ENCODE measurements at regions not wholly inside any gene's neighbourhood (a gene's known extent, or its start where the extent isn't known, plus 50 kb on each side); places are given as distances from the start of the nearest gene placed in this dataset.

DNA sequence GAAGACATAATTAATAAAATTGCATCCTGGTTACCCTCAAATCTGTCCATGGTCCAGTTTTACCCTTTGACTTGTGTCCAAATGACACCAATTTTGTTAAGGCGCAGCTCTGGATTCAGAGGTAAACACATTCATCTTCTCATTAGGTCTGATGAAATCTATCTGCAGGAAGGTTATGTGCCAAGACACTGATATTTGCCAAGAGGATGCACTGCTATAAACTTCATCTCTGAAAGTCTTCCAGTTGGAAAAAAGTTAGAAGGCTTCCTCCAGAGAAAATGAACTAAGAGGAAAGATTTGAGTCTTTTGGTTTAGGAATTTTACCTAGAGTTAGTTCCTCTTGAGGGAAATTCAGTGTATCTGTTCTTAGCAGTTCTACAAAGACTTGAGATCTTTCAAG lies 717.8 kb downstream of the DTWD2 start:
- no peak for DNase-seq (ENCODE audit: low read depth, low spot score)
- Mint-ChIP-seq H3K27ac (ENCODE audit: unreplicated experiment) (no peak overlapping the region), H3K4me1 (no peaks in the 10 kb centered on the region), H3K36me3 (ENCODE audit: low read depth) (no peaks in the 10 kb centered on the region), H3K4me3 (no peak overlapping the region), H3K27me3 (ENCODE audit: low read depth) (no peaks in the 10 kb centered on the region), H3K9me3 (peaks cover 3% of the 10 kb centered on the region)
- TF ChIP-seq, protein P1, sequence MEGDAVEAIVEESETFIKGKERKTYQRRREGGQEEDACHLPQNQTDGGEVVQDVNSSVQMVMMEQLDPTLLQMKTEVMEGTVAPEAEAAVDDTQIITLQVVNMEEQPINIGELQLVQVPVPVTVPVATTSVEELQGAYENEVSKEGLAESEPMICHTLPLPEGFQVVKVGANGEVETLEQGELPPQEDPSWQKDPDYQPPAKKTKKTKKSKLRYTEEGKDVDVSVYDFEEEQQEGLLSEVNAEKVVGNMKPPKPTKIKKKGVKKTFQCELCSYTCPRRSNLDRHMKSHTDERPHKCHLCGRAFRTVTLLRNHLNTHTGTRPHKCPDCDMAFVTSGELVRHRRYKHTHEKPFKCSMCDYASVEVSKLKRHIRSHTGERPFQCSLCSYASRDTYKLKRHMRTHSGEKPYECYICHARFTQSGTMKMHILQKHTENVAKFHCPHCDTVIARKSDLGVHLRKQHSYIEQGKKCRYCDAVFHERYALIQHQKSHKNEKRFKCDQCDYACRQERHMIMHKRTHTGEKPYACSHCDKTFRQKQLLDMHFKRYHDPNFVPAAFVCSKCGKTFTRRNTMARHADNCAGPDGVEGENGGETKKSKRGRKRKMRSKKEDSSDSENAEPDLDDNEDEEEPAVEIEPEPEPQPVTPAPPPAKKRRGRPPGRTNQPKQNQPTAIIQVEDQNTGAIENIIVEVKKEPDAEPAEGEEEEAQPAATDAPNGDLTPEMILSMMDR (conservative IDR thresholded peaks at IDR 0.05): no peak

DNA sequence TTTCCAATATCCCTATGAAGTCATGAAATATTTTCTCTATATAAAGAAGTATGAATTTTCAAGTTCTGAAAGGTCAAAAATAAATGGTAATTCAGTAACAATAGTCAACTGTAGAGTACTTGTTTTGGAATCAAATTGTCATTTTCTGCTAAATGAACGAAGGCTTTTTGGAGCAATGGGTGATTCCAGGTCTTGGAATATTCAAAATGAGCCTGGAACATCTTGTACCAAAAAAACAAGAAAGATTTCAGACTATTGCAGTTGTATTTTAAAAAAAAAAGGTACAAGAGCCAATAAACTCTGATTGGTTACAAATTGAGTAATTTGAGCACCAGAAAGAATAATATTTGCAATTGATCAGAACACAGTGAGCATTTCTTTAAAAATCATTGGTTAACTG lies 730.1 kb downstream of the DTWD2 start:
- H3K36me3 Mint-ChIP-seq (ENCODE audit: low read depth): no peaks in the 10 kb centered on the region

DNA sequence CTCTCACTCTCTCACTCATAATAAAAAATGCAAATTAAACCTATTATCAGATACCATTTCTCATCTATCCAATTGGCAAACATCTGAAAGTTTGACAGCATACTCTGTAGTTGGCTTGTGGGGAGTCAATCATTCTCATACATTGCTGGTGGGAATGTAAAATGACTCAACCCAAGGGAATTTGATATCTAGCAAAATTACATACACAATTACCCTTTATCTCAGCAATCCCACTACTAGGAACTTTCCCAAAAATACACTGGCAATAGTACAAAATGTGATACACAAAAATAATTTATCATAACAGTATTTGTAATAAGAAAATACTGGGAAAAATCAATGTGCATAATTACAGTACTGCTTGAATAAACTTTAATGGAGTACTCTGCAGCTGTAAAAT lies 731.3 kb downstream of the DTWD2 start:
- Mint-ChIP-seq H3K4me1 (no peaks in the 10 kb centered on the region), H3K4me3 (no peak overlapping the region), H3K9me3 (peaks cover 5% of the 10 kb centered on the region), H3K27me3 (ENCODE audit: low read depth) (no peaks in the 10 kb centered on the region), H3K27ac (ENCODE audit: unreplicated experiment) (no peak overlapping the region), H3K36me3 (ENCODE audit: low read depth) (no peaks in the 10 kb centered on the region)
- no peak for DNase-seq (ENCODE audit: low read depth, low spot score)
- TF ChIP-seq, protein P1 (conservative IDR thresholded peaks at IDR 0.05): no peak

More for the DNA sequence above, 730.1 kb downstream of the DTWD2 start:
- Mint-ChIP-seq H3K4me3 (no peak overlapping the region), H3K4me1 (no peaks in the 10 kb centered on the region), H3K27me3 (ENCODE audit: low read depth) (no peaks in the 10 kb centered on the region), H3K9me3 (peaks cover 8% of the 10 kb centered on the region), H3K27ac (ENCODE audit: unreplicated experiment) (no peak overlapping the region)
- DNase-seq (ENCODE audit: low read depth, low spot score): no peak
- TF ChIP-seq, protein P1 (conservative IDR thresholded peaks at IDR 0.05): no peak

DNA sequence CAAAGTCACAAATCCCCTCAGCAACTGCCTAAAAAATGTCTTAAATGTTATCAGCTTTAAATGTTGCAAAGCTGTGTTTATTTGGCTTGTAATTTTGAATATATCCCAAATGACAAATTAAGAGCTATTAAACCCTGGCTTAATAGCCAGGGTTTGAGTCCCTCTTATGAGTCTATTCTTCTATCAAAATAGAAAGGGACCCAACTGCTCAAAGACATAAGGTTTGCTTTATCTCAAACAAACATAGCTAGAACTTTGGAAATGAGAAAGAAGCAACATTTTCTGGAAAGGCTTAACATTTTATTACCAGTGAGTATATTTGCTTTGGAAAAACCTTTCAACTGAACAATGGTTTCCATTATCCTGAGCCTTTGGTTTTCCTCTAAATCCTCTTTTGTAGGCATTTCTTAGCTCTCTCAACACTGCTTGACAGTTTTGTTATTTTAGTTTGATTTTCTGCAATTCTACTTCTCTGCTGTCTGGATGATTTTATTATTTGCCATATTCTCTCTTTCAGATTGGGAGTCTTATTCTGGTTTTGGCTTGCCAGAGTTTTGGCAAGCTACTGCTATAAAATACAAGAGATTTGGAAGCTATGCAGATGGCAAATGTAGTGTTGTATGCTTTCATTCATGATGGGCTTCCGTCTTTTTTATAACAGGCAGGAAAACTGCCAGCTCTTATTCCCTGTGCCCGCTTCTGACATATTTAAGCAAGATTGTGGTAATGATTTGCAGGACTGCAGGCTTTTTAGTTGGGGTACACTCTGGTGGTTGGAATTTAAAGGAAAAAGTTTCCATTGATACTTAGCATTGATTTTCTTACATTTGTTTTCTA lies 734.9 kb downstream of the DTWD2 start:
- H3K4me1 Mint-ChIP-seq: no peaks in the 10 kb centered on the region
- H3K27ac Mint-ChIP-seq (ENCODE audit: unreplicated experiment): peak overlapping the region; percentile 43
- H3K27me3 Mint-ChIP-seq (ENCODE audit: low read depth): no peaks in the 10 kb centered on the region
- H3K36me3 Mint-ChIP-seq (ENCODE audit: low read depth): peaks cover 6% of the 10 kb centered on the region
- H3K9me3 Mint-ChIP-seq: peaks cover 18% of the 10 kb centered on the region
- TF ChIP-seq, protein P1 (conservative IDR thresholded peaks at IDR 0.05): no peak
- no peak overlapping the region for H3K4me3 Mint-ChIP-seq
- no peak for DNase-seq (ENCODE audit: low read depth, low spot score)

DNA sequence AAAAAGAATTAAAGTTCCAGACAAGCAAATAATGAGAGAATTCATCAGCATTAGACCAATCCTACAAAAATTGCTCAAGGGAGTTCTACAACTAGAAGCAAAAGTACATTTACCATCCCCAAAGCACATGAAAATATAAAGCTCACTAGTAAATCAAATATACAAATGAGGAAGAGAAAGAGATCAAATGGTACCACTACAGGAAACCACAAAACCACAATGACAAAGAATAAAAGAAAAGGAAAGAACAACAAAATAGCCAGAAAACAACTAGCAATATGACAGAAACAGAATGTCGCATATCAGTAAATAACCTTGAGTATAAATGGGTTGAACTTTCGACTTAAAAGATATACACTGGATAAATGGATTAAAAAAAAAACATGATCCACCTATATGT lies 739.0 kb downstream of the DTWD2 start:
- Mint-ChIP-seq H3K36me3 (ENCODE audit: low read depth) (peaks cover 9% of the 10 kb centered on the region), H3K27me3 (ENCODE audit: low read depth) (no peaks in the 10 kb centered on the region), H3K4me3 (no peak overlapping the region), H3K27ac (ENCODE audit: unreplicated experiment) (no peak overlapping the region), H3K4me1 (no peaks in the 10 kb centered on the region), H3K9me3 (peaks cover 20% of the 10 kb centered on the region)
- DNase-seq (ENCODE audit: low read depth, low spot score): no peak
- TF ChIP-seq, protein P1 (conservative IDR thresholded peaks at IDR 0.05): no peak

Data from neural crest cell (in vitro differentiated cells).